ENCODE measurements at regions not wholly inside any gene's neighbourhood (a gene's known extent, or its start where the extent isn't known, plus 50 kb on each side); places are given as distances from the start of the nearest gene placed in this dataset.

DNA sequence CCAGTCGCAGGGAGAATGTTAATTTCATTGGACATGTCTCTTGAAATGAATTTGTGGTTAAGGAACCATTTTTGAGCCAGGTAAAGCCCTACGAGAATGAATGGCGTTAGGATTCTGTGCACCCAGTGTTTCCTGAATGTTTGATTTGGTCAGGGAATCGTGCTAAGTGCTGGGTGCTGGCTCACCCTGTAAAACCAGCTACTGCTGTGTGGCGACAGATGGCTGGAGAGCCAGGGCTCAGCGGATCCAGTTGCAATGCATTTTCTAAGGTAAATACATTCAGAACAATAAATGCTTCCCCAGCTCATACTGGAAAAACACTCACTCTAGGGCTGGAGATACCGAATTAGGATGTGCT is 355.5 kb downstream of the GLRX3 start:
- Histone ChIP-seq H3F3A (ENCODE audit: insufficient read depth) (no peaks in the 10 kb centered on the region), H3K36me3 (ENCODE audit: low read depth) (no peaks in the 10 kb centered on the region), H3K4me3 (no peak overlapping the region), H2AFZ (no peak overlapping the region), H4K20me1 (ENCODE audit: insufficient read depth) (no peaks in the 10 kb centered on the region), H3K4me1 (ENCODE audit: insufficient read depth) (no peaks in the 10 kb centered on the region), H3K9me3 (ENCODE audit: low read depth) (no peaks in the 10 kb centered on the region), H3K79me2 (ENCODE audit: insufficient read depth) (no peaks in the 10 kb centered on the region), H3K9ac (no peak overlapping the region), H3K9me2 (ENCODE audit: insufficient read depth) (no peaks in the 10 kb centered on the region), H3K4me2 (ENCODE audit: unreplicated experiment) (no peak overlapping the region), H3K27me3 (replicated peaks; ENCODE audit: insufficient read depth) (no peaks in the 10 kb centered on the region), H3K27ac (no peak overlapping the region)
- in situ Hi-C loops (cut with MboI), result no loop called here
- no peak for DNase-seq
- WGBS, 2 experiments (ENCODE audit: low coverage in 1 of 2, low lambda C conversion rate in 2 of 2, missing lambda C conversion rate in 2 of 2), result 10 to 16% methylated on average over 7 of the region's 7 CpGs
- TF ChIP-seq EZH2phosphoT487 (IDR thresholded peaks at IDR 0.05; ENCODE audit: insufficient read depth, low read depth), result no peak
- TF ChIP-seq EZH2 (IDR thresholded peaks at IDR 0.05; ENCODE audit: insufficient read depth, poor library complexity, severe bottlenecking), result no peak

DNA sequence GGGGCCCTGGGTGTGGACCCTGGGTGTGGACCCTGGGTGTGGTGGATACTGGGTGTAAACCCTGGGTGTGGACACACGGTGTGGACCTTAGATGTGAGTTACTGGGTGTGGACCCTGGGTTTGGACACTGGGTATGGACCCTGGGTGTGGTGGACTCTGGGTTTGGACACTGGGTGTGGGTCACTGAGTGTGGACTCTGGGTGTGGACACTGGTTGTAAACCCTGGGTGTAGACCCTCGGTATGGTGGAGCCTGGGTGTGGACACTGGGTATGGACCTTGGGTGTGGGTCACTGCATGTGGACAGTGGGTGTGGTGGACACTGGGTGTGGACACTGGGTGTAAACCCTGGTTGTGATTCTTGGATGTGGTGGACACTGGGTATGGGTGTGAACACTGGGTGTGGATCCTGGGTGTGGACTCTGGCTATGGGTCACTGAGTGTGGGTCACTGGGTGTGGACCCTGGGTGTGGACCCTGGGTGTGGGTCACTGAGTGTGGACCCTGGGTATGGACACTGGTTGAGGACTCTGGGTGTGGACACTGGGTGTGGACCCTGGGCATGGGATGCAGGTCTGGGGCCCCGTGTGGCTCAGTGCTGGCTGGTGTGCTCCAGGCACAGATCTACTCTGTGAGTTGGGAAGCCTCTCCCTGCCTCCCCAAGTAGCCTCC is 356.2 kb downstream of the GLRX3 start:
- Histone ChIP-seq H3K9me3 (ENCODE audit: low read depth) (no peaks in the 10 kb centered on the region), H3K9me2 (ENCODE audit: insufficient read depth) (no peaks in the 10 kb centered on the region), H3K27ac (no peak overlapping the region), H3K4me2 (ENCODE audit: unreplicated experiment) (no peak overlapping the region), H3K4me1 (ENCODE audit: insufficient read depth) (no peaks in the 10 kb centered on the region), H3K9ac (no peak overlapping the region), H3K36me3 (ENCODE audit: low read depth) (no peaks in the 10 kb centered on the region), H4K20me1 (ENCODE audit: insufficient read depth) (no peaks in the 10 kb centered on the region), H3F3A (ENCODE audit: insufficient read depth) (no peaks in the 10 kb centered on the region), H3K4me3 (no peak overlapping the region), H2AFZ (no peak overlapping the region), H3K27me3 (replicated peaks; ENCODE audit: insufficient read depth) (no peaks in the 10 kb centered on the region), H3K79me2 (ENCODE audit: insufficient read depth) (no peaks in the 10 kb centered on the region)
- TF ChIP-seq EZH2 (IDR thresholded peaks at IDR 0.05; ENCODE audit: insufficient read depth, poor library complexity, severe bottlenecking), result no peak
- TF ChIP-seq EZH2phosphoT487 (IDR thresholded peaks at IDR 0.05; ENCODE audit: insufficient read depth, low read depth), result no peak
- WGBS, 2 experiments (ENCODE audit: low coverage in 1 of 2, low lambda C conversion rate in 2 of 2, missing lambda C conversion rate in 2 of 2), result 7 to 13% methylated on average over 3 of the region's 3 CpGs
- in situ Hi-C loops (cut with MboI), result no loop called here
- DNase-seq, result no peak

- Histone ChIP-seq H3K9ac (no peak overlapping the region), H3K9me3 (ENCODE audit: low read depth) (no peaks in the 10 kb centered on the region), H3K27ac (no peak overlapping the region), H4K20me1 (ENCODE audit: insufficient read depth) (no peaks in the 10 kb centered on the region), H3F3A (ENCODE audit: insufficient read depth) (no peaks in the 10 kb centered on the region), H3K27me3 (replicated peaks; ENCODE audit: insufficient read depth) (no peaks in the 10 kb centered on the region), H3K79me2 (ENCODE audit: insufficient read depth) (no peaks in the 10 kb centered on the region), H3K4me2 (ENCODE audit: unreplicated experiment) (no peak overlapping the region), H3K4me3 (no peak overlapping the region), H3K4me1 (ENCODE audit: insufficient read depth) (no peaks in the 10 kb centered on the region), H2AFZ (no peak overlapping the region), H3K36me3 (ENCODE audit: low read depth) (no peaks in the 10 kb centered on the region), H3K9me2 (ENCODE audit: insufficient read depth) (no peaks in the 10 kb centered on the region)
- TF ChIP-seq EZH2 (IDR thresholded peaks at IDR 0.05; ENCODE audit: insufficient read depth, poor library complexity, severe bottlenecking), result no peak
- TF ChIP-seq EZH2phosphoT487 (IDR thresholded peaks at IDR 0.05; ENCODE audit: insufficient read depth, low read depth), result no peak
- in situ Hi-C loops (cut with MboI), result no loop called here
- DNase-seq, result no peak
- 39 to 47% methylated on average over 13 of the region's 13 CpGs for WGBS, 2 experiments (ENCODE audit: low coverage in 1 of 2, low lambda C conversion rate in 2 of 2, missing lambda C conversion rate in 2 of 2)
Measured at GRCh38 chr10:130493021-130493420, 356.8 kb downstream of the GLRX3 start.

- 48 to 52% methylated on average over 25 of the region's 25 CpGs for WGBS, 2 experiments (ENCODE audit: low coverage in 1 of 2, low lambda C conversion rate in 2 of 2, missing lambda C conversion rate in 2 of 2)
- TF ChIP-seq EZH2phosphoT487 (IDR thresholded peaks at IDR 0.05; ENCODE audit: insufficient read depth, low read depth), result no peak
- no peak for TF ChIP-seq EZH2 (IDR thresholded peaks at IDR 0.05; ENCODE audit: insufficient read depth, poor library complexity, severe bottlenecking)
- in situ Hi-C loops (cut with MboI), result no loop called here
Measured at GRCh38 chr10:130493446-130494145, 357.4 kb downstream of the GLRX3 start.

More at GRCh38 chr10:130493446-130494145, 357.4 kb downstream of the GLRX3 start:
- no peak overlapping the region for H3K27ac ChIP-seq
- H3K9me3 ChIP-seq (ENCODE audit: low read depth), result no peaks in the 10 kb centered on the region
- H3K27me3 ChIP-seq (replicated peaks; ENCODE audit: insufficient read depth), result no peaks in the 10 kb centered on the region
- no peaks in the 10 kb centered on the region for H3K4me1 ChIP-seq (ENCODE audit: insufficient read depth)
- no peaks in the 10 kb centered on the region for H4K20me1 ChIP-seq (ENCODE audit: insufficient read depth)
- no peaks in the 10 kb centered on the region for H3K79me2 ChIP-seq (ENCODE audit: insufficient read depth)
- H3K4me2 ChIP-seq (ENCODE audit: unreplicated experiment), result no peak overlapping the region
- no peak overlapping the region for H3K9ac ChIP-seq
- no peak overlapping the region for H3K4me3 ChIP-seq
- H3K36me3 ChIP-seq (ENCODE audit: low read depth), result no peaks in the 10 kb centered on the region
- H3K9me2 ChIP-seq (ENCODE audit: insufficient read depth), result no peaks in the 10 kb centered on the region
- no peaks in the 10 kb centered on the region for H3F3A ChIP-seq (ENCODE audit: insufficient read depth)
- no peak for DNase-seq
- H2AFZ ChIP-seq, result no peak overlapping the region

Data from GM23248 (cell line).